ENCODE measurements at regions not wholly inside any gene's neighbourhood (a gene's known extent, or its start where the extent isn't known, plus 50 kb on each side); places are given as distances from the start of the nearest gene placed in this dataset.

- DNase-seq: no peak
- Histone ChIP-seq H3K27me3 (no peaks in the 10 kb centered on the region), H3K4me3 (no peak overlapping the region), H3K9me3 (peaks cover 0 to 16% (median 1%) of the 10 kb centered on the region in 4 donors), H3K36me3 (no peaks in the 10 kb centered on the region), H3K4me1 (no peaks in the 10 kb centered on the region), H3K27ac (no peak overlapping the region)
- intact Hi-C loops (cut with DNase I): no loop called here
- 93 to 98% methylated on average over 1 of the region's 1 CpG for WGBS, 2 donors
- TF ChIP-seq POLR2AphosphoS5 (IDR thresholded peaks at IDR 0.05) (no peak), EP300 (IDR thresholded peaks at IDR 0.05) (no peak), CTCF (IDR thresholded peaks at IDR 0.05) (no peak), POLR2A (IDR thresholded peaks at IDR 0.05) (no peak)
Measured at GRCh38 chr3:5543047-5543446, 355.5 kb downstream of the EDEM1 start.

DNA sequence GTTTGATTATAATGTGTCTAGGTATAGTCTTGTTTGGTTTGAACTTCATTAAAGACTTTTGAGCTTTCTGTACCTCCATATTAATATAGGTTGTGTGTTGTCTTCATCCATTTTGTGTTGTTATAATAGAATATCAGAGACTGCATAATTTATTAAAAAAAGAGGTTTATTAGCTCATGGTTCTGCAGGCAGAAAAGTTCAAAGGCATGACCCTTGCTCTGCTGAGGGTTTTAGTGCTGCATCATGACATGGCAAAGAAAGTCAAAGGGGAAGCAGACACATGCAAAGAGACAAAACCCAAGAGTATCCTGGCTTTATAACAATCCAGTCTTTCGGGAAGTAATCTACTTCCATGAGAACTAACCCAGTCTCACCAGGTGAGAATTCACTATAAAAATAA lies 358.2 kb downstream of the EDEM1 start:
- intact Hi-C loops (cut with DNase I): no loop called here
- TF ChIP-seq POLR2AphosphoS5 (IDR thresholded peaks at IDR 0.05): no peak
- no peak for TF ChIP-seq POLR2A (IDR thresholded peaks at IDR 0.05)
- TF ChIP-seq CTCF (IDR thresholded peaks at IDR 0.05): no peak
- TF ChIP-seq EP300 (IDR thresholded peaks at IDR 0.05): no peak
- no peak overlapping the region for H3K4me3 ChIP-seq
- H3K9me3 ChIP-seq: peaks cover 0 to 16% (median 1%) of the 10 kb centered on the region in 4 donors
- H3K27ac ChIP-seq: no peak overlapping the region
- H3K4me1 ChIP-seq: no peaks in the 10 kb centered on the region
- 90 to 92% methylated on average over 1 of the region's 1 CpG for WGBS, 2 donors
- no peaks in the 10 kb centered on the region for H3K36me3 ChIP-seq
- no peaks in the 10 kb centered on the region for H3K27me3 ChIP-seq
- no peak for DNase-seq

DNA sequence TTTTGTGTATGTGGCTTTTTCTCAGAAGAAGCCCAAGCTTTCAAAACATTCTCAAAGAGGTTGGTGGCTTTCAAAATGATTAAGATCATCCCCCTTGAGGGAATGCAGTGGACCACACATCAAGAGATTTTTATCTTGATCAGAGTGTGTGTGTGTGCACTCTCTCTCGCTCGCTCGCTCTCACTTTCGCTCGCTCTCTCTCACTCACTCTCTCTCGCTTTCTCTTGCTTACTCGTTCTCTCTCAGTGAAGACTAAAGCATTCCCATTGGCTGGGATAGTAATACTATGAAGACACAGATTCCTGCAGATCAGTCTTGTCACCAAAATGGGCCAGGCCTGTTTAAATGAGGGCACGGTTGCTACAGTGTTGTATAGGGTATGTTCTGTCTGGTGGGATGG lies 365.7 kb downstream of the EDEM1 start:
- Histone ChIP-seq H3K4me1 (no peaks in the 10 kb centered on the region), H3K27ac (no peak overlapping the region), H3K4me3 (no peak overlapping the region), H3K27me3 (no peaks in the 10 kb centered on the region), H3K36me3 (no peaks in the 10 kb centered on the region), H3K9me3 (no peaks in the 10 kb centered on the region)
- WGBS, 2 donors: 92 to 95% methylated on average over 8 of the region's 8 CpGs
- DNase-seq: no peak
- no peak for TF ChIP-seq EP300 (IDR thresholded peaks at IDR 0.05)
- no peak for TF ChIP-seq POLR2AphosphoS5 (IDR thresholded peaks at IDR 0.05)
- TF ChIP-seq POLR2A (IDR thresholded peaks at IDR 0.05): no peak
- TF ChIP-seq CTCF (IDR thresholded peaks at IDR 0.05): no peak
- intact Hi-C loops (cut with DNase I): no loop called here

DNA sequence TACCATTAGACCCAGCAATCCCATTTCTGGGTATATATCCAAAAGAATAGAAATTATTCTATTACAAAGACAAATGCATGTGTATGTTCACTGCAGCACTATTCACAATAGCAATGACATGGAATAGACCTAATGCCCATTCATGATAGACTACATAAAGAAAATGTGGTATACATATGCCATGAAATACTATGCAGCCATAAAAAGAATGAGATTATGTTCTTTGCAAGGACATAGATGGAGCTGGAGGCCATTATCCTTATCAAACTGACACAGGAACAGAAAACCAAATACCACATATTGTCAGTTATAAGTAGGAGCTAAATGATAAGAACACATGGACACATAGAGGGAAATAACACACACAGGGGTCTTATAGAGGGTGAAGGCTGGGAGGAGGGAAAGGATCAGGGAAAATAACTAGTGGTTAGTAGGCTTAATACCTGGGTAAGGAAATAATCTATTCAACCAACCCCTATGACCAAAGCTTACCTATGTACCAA lies 366.8 kb downstream of the EDEM1 start:
- Histone ChIP-seq H3K4me3 (no peak overlapping the region), H3K27me3 (no peaks in the 10 kb centered on the region), H3K27ac (no peak overlapping the region), H3K36me3 (no peaks in the 10 kb centered on the region), H3K4me1 (no peaks in the 10 kb centered on the region), H3K9me3 (no peaks in the 10 kb centered on the region)
- intact Hi-C loops (cut with DNase I): no loop called here
- DNase-seq: no peak
- TF ChIP-seq CTCF (IDR thresholded peaks at IDR 0.05) (no peak), POLR2A (IDR thresholded peaks at IDR 0.05) (no peak), POLR2AphosphoS5 (IDR thresholded peaks at IDR 0.05) (no peak), EP300 (IDR thresholded peaks at IDR 0.05) (no peak)

DNA sequence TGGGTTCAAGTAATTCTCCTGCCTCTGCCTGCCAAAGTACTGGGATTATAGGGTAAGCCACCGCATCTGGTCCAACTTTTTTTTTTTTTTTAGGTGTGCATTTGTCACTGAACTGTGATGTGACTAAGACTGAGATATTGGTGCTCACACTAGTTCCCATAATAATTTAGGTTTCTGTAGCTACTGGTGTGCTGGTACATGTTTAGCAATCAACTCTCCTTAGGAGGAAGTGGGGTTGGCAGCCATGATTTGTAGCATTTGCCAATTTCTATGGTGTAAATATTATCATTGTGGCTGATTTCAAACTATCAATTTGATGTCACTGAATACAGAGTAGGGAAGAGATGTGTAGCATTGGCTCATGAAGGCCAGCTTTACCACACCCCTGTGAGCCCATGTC lies 372.7 kb downstream of the EDEM1 start:
- WGBS, 2 donors: 93 to 97% methylated on average over 1 of the region's 1 CpG
- Histone ChIP-seq H3K27ac (no peak overlapping the region), H3K36me3 (no peaks in the 10 kb centered on the region), H3K4me3 (no peak overlapping the region), H3K27me3 (no peaks in the 10 kb centered on the region), H3K4me1 (no peaks in the 10 kb centered on the region), H3K9me3 (no peaks in the 10 kb centered on the region)
- no peak for DNase-seq
- TF ChIP-seq EP300 (IDR thresholded peaks at IDR 0.05): no peak
- TF ChIP-seq CTCF (IDR thresholded peaks at IDR 0.05): no peak
- no peak for TF ChIP-seq POLR2A (IDR thresholded peaks at IDR 0.05)
- TF ChIP-seq POLR2AphosphoS5 (IDR thresholded peaks at IDR 0.05): no peak
- intact Hi-C loops (cut with DNase I): no loop called here
